Mammary epithelial cell (primary cell): ENCODE measurements at regions not wholly inside any gene's neighbourhood (a gene's known extent, or its start where the extent isn't known, plus 50 kb on each side); places are given as distances from the start of the nearest gene placed in this dataset.

Experiments
- CTCF ChIP-seq, 2 donors: IDR thresholded peaks in 1 of 2; conservative IDR thresholded peaks in 1 of 2; 2 replicates each; pipeline ENCODE4 v1.5.1; 2011 to 2012; ENCODE audit warnings: inconsistent platforms in 2 of 2, low read length in 2 of 2, mild to moderate bottlenecking in 2 of 2, control low read depth in 1 of 2, low read depth in 1 of 2; ENCODE audit not compliant: insufficient read depth in 1 of 2; ENCODE audit errors: extremely low read depth in 1 of 2
- EZH2 ChIP-seq: IDR thresholded peaks from 2 replicates; pipeline ENCODE4 v1.6.1; 2012; ENCODE audit warnings: low read length, inconsistent platforms, borderline replicate concordance

GRCh38 chr5:114297915-114298314 is 64.0 kb upstream of the KCNN2 start:
- TF ChIP-seq CTCF (conservative IDR thresholded peaks at IDR 0.05 in 1 of 2, IDR thresholded peaks at IDR 0.05 in 1 of 2; ENCODE audit: extremely low read depth in 1 of 2, insufficient read depth in 1 of 2, low read depth in 1 of 2, low read length in 2 of 2) (no peak), EZH2 (no peak)
